ENCODE measurements at regions not wholly inside any gene's neighbourhood (a gene's known extent, or its start where the extent isn't known, plus 50 kb on each side); places are given as distances from the start of the nearest gene placed in this dataset.

DNA sequence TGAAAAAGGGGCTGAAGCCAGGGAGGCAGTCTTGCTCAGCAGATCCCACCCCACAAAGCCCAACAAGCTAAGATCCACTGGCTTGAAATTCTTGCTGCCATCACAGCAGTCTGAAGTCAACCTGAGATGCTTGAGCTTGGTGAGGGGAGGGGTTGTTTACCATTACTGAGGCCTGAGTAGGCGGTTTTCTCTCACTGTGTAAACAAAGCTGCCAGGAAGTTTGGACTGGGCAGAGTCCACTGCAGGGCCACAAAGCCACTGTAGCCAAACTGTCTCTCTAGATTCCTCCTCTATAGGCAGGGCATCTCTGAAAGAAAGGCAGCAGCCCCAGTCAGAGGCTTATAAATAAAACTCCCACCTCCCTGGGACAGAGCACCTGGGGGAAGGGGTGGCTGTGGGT, 746.1 kb upstream of the LRRC4C start (continued):
- TF ChIP-seq, protein P1, sequence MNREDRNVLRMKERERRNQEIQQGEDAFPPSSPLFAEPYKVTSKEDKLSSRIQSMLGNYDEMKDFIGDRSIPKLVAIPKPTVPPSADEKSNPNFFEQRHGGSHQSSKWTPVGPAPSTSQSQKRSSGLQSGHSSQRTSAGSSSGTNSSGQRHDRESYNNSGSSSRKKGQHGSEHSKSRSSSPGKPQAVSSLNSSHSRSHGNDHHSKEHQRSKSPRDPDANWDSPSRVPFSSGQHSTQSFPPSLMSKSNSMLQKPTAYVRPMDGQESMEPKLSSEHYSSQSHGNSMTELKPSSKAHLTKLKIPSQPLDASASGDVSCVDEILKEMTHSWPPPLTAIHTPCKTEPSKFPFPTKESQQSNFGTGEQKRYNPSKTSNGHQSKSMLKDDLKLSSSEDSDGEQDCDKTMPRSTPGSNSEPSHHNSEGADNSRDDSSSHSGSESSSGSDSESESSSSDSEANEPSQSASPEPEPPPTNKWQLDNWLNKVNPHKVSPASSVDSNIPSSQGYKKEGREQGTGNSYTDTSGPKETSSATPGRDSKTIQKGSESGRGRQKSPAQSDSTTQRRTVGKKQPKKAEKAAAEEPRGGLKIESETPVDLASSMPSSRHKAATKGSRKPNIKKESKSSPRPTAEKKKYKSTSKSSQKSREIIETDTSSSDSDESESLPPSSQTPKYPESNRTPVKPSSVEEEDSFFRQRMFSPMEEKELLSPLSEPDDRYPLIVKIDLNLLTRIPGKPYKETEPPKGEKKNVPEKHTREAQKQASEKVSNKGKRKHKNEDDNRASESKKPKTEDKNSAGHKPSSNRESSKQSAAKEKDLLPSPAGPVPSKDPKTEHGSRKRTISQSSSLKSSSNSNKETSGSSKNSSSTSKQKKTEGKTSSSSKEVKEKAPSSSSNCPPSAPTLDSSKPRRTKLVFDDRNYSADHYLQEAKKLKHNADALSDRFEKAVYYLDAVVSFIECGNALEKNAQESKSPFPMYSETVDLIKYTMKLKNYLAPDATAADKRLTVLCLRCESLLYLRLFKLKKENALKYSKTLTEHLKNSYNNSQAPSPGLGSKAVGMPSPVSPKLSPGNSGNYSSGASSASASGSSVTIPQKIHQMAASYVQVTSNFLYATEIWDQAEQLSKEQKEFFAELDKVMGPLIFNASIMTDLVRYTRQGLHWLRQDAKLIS (CRISPR knock-in tag; IDR thresholded peaks at IDR 0.05), result no peak
- TF ChIP-seq, protein P2, sequence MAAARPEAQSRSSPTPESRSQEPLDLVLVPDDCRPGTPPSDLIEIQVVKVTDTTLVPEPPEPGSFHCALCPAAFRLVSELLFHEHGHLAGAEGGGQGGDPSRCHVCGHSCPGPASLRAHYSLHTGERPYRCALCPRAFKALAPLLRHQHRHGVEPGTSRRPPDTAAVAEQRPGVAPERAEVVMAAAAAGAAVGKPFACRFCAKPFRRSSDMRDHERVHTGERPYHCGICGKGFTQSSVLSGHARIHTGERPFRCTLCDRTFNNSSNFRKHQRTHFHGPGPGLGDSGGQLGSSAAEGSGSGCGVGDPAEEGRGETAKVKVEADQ (CRISPR knock-in tag; IDR thresholded peaks at IDR 0.05; ENCODE audit: borderline replicate concordance), result no peak
- TF ChIP-seq KLF9 (CRISPR knock-in tag; IDR thresholded peaks at IDR 0.05; ENCODE audit: low read depth) (no peak), ZMYM4 (CRISPR knock-in tag; IDR thresholded peaks at IDR 0.05) (peak; percentile 59), FOXP1 (IDR thresholded peaks at IDR 0.05) (no peak), FOXP1 (CRISPR knock-in tag; IDR thresholded peaks at IDR 0.05) (peak; percentile 66), IRX3 (CRISPR knock-in tag; IDR thresholded peaks at IDR 0.05; ENCODE audit: borderline replicate concordance, low read depth) (no peak), DMAP1 (CRISPR knock-in tag; IDR thresholded peaks at IDR 0.05) (no peak), ADNP (CRISPR knock-in tag; IDR thresholded peaks at IDR 0.05) (no peak), ZSCAN22 (CRISPR knock-in tag; IDR thresholded peaks at IDR 0.05) (no peak), ELF3 (CRISPR knock-in tag; IDR thresholded peaks at IDR 0.05) (0 out of 2 replicates have a peak, but pooled peaks have one; percentile 20)
- TF ChIP-seq, protein P3, sequence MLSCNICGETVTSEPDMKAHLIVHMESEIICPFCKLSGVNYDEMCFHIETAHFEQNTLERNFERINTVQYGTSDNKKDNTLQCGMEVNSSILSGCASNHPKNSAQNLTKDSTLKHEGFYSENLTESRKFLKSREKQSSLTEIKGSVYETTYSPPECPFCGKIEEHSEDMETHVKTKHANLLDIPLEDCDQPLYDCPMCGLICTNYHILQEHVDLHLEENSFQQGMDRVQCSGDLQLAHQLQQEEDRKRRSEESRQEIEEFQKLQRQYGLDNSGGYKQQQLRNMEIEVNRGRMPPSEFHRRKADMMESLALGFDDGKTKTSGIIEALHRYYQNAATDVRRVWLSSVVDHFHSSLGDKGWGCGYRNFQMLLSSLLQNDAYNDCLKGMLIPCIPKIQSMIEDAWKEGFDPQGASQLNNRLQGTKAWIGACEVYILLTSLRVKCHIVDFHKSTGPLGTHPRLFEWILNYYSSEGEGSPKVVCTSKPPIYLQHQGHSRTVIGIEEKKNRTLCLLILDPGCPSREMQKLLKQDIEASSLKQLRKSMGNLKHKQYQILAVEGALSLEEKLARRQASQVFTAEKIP (CRISPR knock-in tag; IDR thresholded peaks at IDR 0.05; ENCODE audit: borderline replicate concordance), result no peak
- TF ChIP-seq, protein P4, sequence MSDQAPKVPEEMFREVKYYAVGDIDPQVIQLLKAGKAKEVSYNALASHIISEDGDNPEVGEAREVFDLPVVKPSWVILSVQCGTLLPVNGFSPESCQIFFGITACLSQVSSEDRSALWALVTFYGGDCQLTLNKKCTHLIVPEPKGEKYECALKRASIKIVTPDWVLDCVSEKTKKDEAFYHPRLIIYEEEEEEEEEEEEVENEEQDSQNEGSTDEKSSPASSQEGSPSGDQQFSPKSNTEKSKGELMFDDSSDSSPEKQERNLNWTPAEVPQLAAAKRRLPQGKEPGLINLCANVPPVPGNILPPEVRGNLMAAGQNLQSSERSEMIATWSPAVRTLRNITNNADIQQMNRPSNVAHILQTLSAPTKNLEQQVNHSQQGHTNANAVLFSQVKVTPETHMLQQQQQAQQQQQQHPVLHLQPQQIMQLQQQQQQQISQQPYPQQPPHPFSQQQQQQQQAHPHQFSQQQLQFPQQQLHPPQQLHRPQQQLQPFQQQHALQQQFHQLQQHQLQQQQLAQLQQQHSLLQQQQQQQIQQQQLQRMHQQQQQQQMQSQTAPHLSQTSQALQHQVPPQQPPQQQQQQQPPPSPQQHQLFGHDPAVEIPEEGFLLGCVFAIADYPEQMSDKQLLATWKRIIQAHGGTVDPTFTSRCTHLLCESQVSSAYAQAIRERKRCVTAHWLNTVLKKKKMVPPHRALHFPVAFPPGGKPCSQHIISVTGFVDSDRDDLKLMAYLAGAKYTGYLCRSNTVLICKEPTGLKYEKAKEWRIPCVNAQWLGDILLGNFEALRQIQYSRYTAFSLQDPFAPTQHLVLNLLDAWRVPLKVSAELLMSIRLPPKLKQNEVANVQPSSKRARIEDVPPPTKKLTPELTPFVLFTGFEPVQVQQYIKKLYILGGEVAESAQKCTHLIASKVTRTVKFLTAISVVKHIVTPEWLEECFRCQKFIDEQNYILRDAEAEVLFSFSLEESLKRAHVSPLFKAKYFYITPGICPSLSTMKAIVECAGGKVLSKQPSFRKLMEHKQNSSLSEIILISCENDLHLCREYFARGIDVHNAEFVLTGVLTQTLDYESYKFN (CRISPR knock-in tag; conservative IDR thresholded peaks at IDR 0.05), result peak; percentile 78
- TF ChIP-seq, protein P5, sequence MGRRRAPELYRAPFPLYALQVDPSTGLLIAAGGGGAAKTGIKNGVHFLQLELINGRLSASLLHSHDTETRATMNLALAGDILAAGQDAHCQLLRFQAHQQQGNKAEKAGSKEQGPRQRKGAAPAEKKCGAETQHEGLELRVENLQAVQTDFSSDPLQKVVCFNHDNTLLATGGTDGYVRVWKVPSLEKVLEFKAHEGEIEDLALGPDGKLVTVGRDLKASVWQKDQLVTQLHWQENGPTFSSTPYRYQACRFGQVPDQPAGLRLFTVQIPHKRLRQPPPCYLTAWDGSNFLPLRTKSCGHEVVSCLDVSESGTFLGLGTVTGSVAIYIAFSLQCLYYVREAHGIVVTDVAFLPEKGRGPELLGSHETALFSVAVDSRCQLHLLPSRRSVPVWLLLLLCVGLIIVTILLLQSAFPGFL (CRISPR knock-in tag; IDR thresholded peaks at IDR 0.05), result no peak
- TF ChIP-seq, protein P6, sequence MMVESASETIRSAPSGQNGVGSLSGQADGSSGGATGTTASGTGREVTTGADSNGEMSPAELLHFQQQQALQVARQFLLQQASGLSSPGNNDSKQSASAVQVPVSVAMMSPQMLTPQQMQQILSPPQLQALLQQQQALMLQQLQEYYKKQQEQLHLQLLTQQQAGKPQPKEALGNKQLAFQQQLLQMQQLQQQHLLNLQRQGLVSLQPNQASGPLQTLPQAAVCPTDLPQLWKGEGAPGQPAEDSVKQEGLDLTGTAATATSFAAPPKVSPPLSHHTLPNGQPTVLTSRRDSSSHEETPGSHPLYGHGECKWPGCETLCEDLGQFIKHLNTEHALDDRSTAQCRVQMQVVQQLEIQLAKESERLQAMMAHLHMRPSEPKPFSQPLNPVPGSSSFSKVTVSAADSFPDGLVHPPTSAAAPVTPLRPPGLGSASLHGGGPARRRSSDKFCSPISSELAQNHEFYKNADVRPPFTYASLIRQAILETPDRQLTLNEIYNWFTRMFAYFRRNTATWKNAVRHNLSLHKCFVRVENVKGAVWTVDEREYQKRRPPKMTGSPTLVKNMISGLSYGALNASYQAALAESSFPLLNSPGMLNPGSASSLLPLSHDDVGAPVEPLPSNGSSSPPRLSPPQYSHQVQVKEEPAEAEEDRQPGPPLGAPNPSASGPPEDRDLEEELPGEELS (CRISPR knock-in tag; IDR thresholded peaks at IDR 0.05), result peak; percentile 71
